ENCODE measurements at regions not wholly inside any gene's neighbourhood (a gene's known extent, or its start where the extent isn't known, plus 50 kb on each side); places are given as distances from the start of the nearest gene placed in this dataset.

DNA sequence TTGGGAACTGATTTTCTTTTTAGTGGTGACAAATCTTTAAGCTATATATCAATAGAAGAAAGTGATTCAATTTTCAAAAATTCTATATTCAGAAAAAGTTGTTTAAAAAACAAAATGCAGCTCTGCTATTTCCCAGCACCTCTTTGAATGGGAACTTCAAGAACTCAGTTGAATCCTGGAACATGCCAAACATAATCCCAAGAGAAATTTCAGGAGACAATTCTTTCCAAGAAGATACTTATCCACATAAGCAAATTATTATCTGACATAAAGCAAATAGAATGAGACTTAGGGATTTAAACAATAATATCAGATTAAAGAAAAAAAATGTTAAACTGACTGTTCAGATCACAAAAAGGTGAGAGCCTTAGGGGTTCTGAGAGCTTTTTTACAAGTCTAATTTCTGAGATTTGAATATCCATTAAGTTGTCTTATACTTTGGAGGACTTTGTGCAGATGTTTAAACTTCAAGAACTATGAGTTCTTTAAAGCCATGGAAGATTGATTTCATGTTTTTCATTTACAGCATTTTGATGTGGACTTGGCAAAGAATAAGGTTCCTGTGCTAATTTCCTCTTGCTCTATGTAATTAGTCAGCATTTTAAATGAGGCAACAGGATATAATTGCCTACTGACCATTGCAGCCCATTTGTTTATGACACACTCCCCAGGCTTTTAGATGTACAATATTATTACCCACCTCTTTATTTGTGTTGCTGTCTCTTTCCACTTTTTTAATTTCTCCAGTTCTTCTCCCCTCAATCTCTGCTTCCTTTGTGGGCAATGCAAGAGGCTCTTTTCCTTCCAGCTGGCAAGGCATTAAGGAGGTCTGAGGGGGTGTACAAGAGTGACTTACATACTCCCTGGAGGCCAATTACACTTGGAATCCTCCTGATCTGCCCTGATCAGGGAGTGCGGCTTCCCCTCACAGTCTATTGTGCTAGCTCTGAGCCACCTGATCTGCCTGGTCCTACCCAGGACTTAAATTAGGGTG is 419.1 kb downstream of the NR2F1-AS1 start:
- TF ChIP-seq, protein P1, sequence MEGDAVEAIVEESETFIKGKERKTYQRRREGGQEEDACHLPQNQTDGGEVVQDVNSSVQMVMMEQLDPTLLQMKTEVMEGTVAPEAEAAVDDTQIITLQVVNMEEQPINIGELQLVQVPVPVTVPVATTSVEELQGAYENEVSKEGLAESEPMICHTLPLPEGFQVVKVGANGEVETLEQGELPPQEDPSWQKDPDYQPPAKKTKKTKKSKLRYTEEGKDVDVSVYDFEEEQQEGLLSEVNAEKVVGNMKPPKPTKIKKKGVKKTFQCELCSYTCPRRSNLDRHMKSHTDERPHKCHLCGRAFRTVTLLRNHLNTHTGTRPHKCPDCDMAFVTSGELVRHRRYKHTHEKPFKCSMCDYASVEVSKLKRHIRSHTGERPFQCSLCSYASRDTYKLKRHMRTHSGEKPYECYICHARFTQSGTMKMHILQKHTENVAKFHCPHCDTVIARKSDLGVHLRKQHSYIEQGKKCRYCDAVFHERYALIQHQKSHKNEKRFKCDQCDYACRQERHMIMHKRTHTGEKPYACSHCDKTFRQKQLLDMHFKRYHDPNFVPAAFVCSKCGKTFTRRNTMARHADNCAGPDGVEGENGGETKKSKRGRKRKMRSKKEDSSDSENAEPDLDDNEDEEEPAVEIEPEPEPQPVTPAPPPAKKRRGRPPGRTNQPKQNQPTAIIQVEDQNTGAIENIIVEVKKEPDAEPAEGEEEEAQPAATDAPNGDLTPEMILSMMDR (conservative IDR thresholded peaks at IDR 0.05 in 1 of 2, IDR thresholded peaks at IDR 0.05 in 1 of 2; ENCODE audit: extremely low read depth in 1 of 2, insufficient read depth in 1 of 2, low read depth in 1 of 2, low read length in 2 of 2): no peak
- TF ChIP-seq EZH2 (IDR thresholded peaks at IDR 0.05; ENCODE audit: borderline replicate concordance, low read length): no peak
